Lung (tissue), 9 donors: ENCODE measurements at regions not wholly inside any gene's neighbourhood (a gene's known extent, or its start where the extent isn't known, plus 50 kb on each side); places are given as distances from the start of the nearest gene placed in this dataset.
"Not testable (repeated sequence)": the region's sequence is repeated elsewhere in the genome, so short reads cannot be mapped to it uniquely, and the experiment has no call there.

ENCODE experiments used
- ATAC-seq: fragments of 200-7000 bp; cut with Tn5 transposase; one replicate; pipeline ENCODE4 v1.9.1; 2020; ENCODE audit warnings: moderate number of reproducible peaks; ENCODE audit not compliant: insufficient read depth, low FRiP score
- DNase-seq, 3 donors: peaks; one replicate each; pipeline ENCODE4 v3.0.0-alpha.2; 2013 to 2017
- H3K27ac ChIP-seq, 2 donors: one replicate each; pipeline ENCODE4 v1.5.1; 2013; ENCODE audit warnings: mild to moderate bottlenecking in 2 of 2, moderate library complexity in 2 of 2, control low read depth in 1 of 2, inconsistent platforms in 1 of 2, low read depth in 1 of 2, low read length in 1 of 2
- H3K27me3 ChIP-seq, 3 donors: one replicate each; pipeline ENCODE4 v1.5.1; 2013; ENCODE audit warnings: low read length in 2 of 3; ENCODE audit not compliant: control insufficient read depth in 3 of 3, insufficient read depth in 3 of 3
- H3K36me3 ChIP-seq, 4 donors: one replicate each; pipeline ENCODE4 v1.5.1; 2013; ENCODE audit warnings: low read length in 4 of 4, mild to moderate bottlenecking in 1 of 4, moderate library complexity in 1 of 4; ENCODE audit not compliant: control insufficient read depth in 4 of 4, insufficient read depth in 4 of 4
- H3K4me1 ChIP-seq, 5 donors: one replicate each; pipeline ENCODE4 v1.5.1; 2013; ENCODE audit warnings: low read length in 5 of 5, mild to moderate bottlenecking in 2 of 5, moderate library complexity in 1 of 5; ENCODE audit not compliant: control insufficient read depth in 5 of 5, insufficient read depth in 5 of 5
- H3K4me3 ChIP-seq: one replicate; pipeline ENCODE4 v1.5.1; 2013; ENCODE audit warnings: mild to moderate bottlenecking, control low read depth, moderate library complexity
- H3K9ac ChIP-seq, 2 donors: one replicate each; pipeline ENCODE4 v1.5.1; 2013; ENCODE audit warnings: low read length in 2 of 2, control low read depth in 1 of 2; ENCODE audit not compliant: insufficient read depth in 1 of 2
- H3K9me3 ChIP-seq, 4 donors: one replicate each; pipeline ENCODE4 v1.5.1; 2013; ENCODE audit warnings: low read length in 3 of 4, mild to moderate bottlenecking in 1 of 4, moderate library complexity in 1 of 4; ENCODE audit not compliant: control insufficient read depth in 4 of 4, insufficient read depth in 3 of 4
- WGBS, 2 donors: extraction: QIAGEN DNeasy Blood & Tissue Kit; methylation state at CpG; one replicate each; pipeline ENCODE4 v1.1.7; 2013; 5-methylcytosine and 5-hydroxymethylcytosine counted together
- donor health status: Bipolar disorder and iron deficiency.
- donor health status: healthy.
- donor health status: DM: yes; HTN: yes; CAD: no.

DNA sequence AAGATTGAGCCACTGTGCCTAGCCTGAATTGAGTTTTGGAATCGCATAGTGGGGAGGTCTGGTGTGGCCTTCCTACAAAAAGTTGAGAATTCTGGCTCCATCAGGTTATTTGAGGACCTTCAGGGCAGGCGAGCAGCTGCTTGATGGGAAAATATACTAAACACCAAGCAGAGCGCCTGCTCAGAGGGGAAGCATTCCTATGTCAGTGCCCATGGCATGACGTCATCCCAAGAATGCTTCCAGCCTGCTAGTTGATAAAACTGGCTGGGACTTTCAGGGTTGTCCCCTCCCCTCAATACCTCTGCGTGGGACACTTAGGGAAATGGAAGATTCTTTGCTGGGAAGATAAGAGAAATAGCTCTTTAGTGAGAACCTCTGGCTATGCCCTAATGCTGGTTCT lies 174.9 kb upstream of the NBPF12 start:
- not testable (repeated sequence) for DNase-seq, H3K4me3 ChIP-seq, H3K9me3 ChIP-seq, H3K27ac ChIP-seq, ATAC-seq, H3K4me1 ChIP-seq, H3K27me3 ChIP-seq, H3K36me3 ChIP-seq, H3K9ac ChIP-seq
- WGBS, 2 donors: no CpG with 5 or more reads among the region's 5 CpGs

DNA sequence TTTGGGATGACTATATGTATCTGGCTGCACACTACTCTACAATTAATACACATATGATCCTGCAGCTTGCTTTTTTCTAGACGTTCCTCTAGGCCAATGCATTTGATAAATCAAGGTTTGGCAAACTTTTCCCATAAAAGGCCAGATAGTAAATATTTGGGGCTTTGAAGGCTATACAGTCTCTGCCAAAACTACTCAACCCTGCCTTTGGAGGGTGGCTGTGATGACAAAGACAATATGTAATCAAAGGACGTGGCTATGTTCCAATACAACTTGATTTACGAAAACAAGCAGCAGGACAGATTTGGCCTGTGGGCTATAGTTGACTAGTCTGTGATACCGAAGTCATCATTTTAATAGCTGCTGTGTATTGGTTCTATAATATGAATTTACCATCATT lies 181.3 kb upstream of the NBPF12 start:
- H3K27me3 ChIP-seq, ATAC-seq, H3K4me3 ChIP-seq, H3K36me3 ChIP-seq, H3K9ac ChIP-seq, H3K27ac ChIP-seq, H3K9me3 ChIP-seq, H3K4me1 ChIP-seq: not testable (repeated sequence)
- 64 to 83% methylated on average over 3 of the region's 4 CpGs for WGBS, 2 donors
- DNase-seq: peak; percentile 13 to 77 (median 76)

DNA sequence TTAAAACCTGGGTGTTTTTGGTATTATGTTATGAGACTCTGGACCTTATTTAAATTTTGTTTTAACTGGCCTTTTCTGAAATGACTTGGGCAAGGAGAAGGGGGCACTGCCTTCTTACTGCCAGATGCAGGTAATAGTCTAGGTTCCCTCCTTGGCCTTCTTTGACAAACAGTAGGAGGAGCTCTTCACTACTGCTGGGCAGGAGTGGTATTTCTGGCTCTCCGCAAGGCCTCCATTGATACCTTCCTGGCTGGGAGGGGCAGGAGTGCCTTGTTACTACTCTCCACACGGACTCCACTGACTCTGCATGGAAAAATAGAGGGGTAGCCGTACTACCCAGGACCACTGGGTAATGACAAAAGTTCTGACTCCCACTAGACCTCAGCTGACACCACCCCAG lies 189.4 kb upstream of the NBPF12 start:
- H3K9me3 ChIP-seq, H3K9ac ChIP-seq, H3K36me3 ChIP-seq, H3K4me3 ChIP-seq, H3K27me3 ChIP-seq, H3K27ac ChIP-seq, ATAC-seq, DNase-seq, H3K4me1 ChIP-seq: not testable (repeated sequence)
- WGBS, 2 donors: 73 to 75% methylated on average over 1 of the region's 3 CpGs

DNA sequence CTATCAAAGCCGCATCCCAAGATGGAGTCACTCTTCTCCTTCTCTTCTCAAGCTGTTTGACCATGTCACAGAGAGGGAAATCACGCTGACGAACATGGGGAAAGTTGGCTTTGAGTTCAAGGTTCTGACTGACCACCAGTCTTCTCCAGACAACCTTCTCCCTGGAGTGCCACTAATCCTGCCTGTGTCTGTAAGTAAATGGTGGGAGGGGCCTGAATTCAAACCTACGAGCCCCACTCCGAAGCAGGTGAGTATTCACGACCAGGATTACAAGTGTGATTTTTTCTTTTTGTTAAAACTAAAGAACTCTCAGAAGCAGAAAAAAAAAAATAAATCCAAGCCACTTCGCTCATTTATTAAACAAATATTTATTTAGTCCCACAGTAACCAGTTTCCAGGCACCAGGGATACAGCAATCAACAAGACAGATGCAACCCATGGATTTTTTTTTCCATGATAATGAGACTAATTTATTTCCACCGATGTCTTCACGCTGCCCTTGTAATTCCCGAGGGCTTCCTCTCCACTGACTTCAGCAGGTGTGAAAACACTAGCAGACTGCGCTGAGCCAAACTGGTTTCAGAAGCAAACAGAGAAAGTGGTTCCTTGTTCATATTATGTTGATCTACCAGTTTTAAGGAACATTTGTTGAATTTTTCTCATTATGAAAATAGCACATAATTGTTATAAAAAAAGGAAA lies 206.0 kb upstream of the NBPF12 start:
- not testable (repeated sequence) for H3K27me3 ChIP-seq, ATAC-seq, H3K36me3 ChIP-seq, H3K9ac ChIP-seq, H3K9me3 ChIP-seq, H3K4me1 ChIP-seq, H3K27ac ChIP-seq, H3K4me3 ChIP-seq
- 57 to 64% methylated on average over 7 to 8 of the region's 11 CpGs for WGBS, 2 donors
- DNase-seq: peak in 1 of 3 donors; percentile 10

DNA sequence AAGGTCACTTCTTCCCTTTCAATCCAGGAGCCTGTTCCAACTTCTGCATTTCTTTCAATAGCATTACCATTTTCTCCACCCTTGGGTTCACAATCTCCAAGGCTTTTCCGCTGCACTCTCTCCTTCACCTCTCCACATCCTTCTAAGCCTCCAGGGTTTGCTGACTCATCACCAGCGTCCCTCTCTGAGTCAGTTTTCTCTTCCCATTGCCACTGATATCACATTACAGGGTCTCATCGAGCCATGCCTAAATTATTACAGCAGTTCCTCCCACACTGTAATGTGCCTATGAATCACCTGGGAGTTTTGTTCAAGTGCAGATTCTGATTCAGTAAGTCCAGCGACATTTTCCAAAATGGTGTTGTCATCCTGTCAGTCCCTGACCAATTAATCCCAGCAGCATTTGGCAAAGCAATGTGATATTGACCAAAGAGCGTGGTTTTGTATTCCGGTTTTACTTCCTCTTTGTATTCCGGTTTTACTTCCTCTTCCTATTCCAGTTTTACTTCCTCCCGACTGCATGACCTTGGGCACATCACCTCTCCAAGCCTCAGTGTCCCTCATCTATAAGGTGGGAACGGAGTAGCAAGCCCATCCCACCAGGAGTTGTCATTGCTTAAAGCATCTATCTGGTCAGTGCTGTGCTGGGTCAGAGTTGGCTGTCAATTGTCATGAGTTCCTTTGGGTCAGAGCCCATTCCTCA lies 208.3 kb upstream of the NBPF12 start:
- not testable (repeated sequence) for H3K9ac ChIP-seq, ATAC-seq, H3K4me3 ChIP-seq, H3K27me3 ChIP-seq, DNase-seq, H3K4me1 ChIP-seq, H3K27ac ChIP-seq, H3K36me3 ChIP-seq, H3K9me3 ChIP-seq
- 22 to 46% methylated on average over 4 to 5 of the region's 9 CpGs for WGBS, 2 donors

DNA sequence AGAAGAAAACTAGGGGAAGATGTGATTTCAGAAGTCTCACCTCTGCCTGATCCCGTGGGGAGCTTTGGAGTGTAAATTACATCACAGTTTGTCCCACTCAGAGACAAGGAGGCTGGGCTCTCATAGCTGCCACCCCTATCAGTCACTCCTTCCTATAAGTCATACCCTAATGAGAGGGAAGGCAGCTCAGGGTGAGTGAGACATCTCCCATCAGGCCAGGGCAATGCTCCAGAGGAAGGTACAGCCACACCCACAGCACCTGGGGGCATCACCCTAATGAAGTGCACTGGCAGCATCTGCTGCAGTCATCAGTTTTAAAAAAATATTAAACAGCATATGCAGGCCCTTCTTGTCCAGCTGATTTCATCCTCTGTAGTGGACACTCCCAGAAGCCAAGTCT lies 223.1 kb upstream of the NBPF12 start:
- 33% methylated on average over 1 of the region's 1 CpG; no CpG with 5 or more reads in 1 of the 2 donors for WGBS, 2 donors
- not testable (repeated sequence) for ATAC-seq, H3K4me1 ChIP-seq, H3K9me3 ChIP-seq, H3K36me3 ChIP-seq, DNase-seq, H3K9ac ChIP-seq, H3K27me3 ChIP-seq, H3K4me3 ChIP-seq, H3K27ac ChIP-seq

DNA sequence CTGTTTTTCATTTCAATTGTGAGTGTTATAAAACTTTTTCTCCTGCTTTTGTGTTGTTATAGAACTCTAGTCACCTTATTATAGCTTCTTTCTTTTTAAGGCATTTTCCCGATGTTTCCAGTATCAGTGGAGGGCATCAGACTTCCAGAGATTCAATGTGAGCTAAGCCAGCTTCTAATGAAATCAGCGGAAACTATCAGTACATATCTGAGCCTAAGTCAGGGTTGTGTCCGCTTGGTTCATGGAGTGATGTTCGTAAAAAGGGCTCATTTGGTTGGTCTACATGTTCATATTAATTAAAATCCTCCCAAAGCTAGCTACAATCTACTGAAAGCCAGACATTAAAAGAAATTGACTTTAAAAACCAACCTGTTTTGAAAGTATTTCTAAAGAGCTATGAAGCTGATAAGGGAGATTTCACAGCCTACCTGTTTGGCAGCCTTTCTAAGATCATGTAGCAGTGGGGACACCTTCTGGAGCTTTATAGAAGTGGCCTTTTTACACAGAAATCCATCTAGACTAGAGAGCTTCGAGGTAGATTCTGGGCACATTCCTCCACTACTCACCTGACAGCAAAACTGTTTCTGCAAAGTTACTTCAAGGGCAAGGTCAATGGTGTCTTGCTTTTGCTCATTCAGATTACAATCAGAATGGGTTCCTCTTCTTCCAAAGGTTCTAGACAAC lies 227.1 kb upstream of the NBPF12 start:
- not testable (repeated sequence) for H3K4me1 ChIP-seq, H3K27ac ChIP-seq, H3K4me3 ChIP-seq, H3K36me3 ChIP-seq, H3K9ac ChIP-seq, H3K9me3 ChIP-seq, H3K27me3 ChIP-seq, ATAC-seq
- WGBS, 2 donors: 71 to 72% methylated on average over 4 of the region's 5 CpGs
- DNase-seq: peak in 2 of 3 donors; percentile 26 to 51

DNA sequence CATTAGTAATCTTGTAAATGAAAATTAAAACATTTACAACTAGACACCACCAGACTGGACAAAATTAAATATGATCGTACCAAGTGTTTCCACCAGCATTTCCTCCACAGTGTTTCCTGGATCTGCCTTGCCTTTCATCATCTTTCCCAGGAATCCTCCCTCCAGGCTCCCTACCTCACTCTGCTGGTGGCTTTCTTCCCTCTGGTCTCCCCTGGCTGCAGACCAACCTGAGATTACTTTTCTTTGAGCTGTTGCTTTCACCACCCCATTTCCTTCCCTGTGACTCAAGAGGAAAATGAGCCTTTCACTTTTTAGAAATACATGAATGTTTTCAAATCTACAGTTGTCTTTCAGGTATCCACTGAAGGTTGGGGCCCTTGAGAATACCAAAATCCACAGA lies 228.8 kb upstream of the NBPF12 start:
- DNase-seq, ATAC-seq, H3K36me3 ChIP-seq, H3K4me3 ChIP-seq, H3K27me3 ChIP-seq, H3K27ac ChIP-seq, H3K4me1 ChIP-seq, H3K9me3 ChIP-seq, H3K9ac ChIP-seq: not testable (repeated sequence)
- WGBS, 2 donors: 40 to 57% methylated on average over 1 of the region's 1 CpG
